ENCODE measurements at regions not wholly inside any gene's neighbourhood (a gene's known extent, or its start where the extent isn't known, plus 50 kb on each side); places are given as distances from the start of the nearest gene placed in this dataset.

- TF ChIP-seq POLR2AphosphoS5 (IDR thresholded peaks at IDR 0.05; ENCODE audit: borderline replicate concordance, low read depth, low read length), result no peak
- no peak for TF ChIP-seq EZH2 (IDR thresholded peaks at IDR 0.05)
Observed at GRCh38 chr18:46290440-46291020, 186.3 kb downstream of the HAUS1 start.
